ENCODE measurements at regions not wholly inside any gene's neighbourhood (a gene's known extent, or its start where the extent isn't known, plus 50 kb on each side); places are given as distances from the start of the nearest gene placed in this dataset.

DNA sequence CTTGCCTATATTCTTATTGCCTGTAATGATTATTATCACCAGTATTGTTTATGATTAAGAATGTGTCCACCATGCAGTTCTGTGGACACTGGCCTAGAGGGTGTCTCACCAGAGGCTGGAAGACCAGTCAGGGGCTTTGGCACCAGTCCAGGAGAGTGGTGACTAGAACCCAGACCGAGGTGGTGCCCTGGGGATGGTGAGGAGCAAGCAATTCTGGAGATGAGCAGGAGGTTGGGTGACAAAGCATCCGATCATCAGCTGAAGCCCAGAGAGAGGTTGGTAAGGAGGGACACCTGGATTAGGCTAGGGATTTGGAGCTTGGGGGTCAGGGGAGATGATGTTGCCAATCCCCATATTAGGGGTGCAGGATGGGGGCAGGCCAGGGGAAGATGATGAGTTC, 124.4 kb downstream of the EMX2 start:
- no peaks in the 10 kb centered on the region for H3K27me3 ChIP-seq
- H3K36me3 ChIP-seq = no peaks in the 10 kb centered on the region
- no peak overlapping the region for H3K27ac ChIP-seq
- no peak for DNase-seq
- H3K4me3 ChIP-seq = no peak overlapping the region
- no peaks in the 10 kb centered on the region for H3K4me1 ChIP-seq
- no peak for TF ChIP-seq CTCF (IDR thresholded peaks at IDR 0.05)
- no peaks in the 10 kb centered on the region for H3K9me3 ChIP-seq
- intact Hi-C loops (cut with DNase I; ENCODE audit: low total_unique reads) = no loop called here

DNA sequence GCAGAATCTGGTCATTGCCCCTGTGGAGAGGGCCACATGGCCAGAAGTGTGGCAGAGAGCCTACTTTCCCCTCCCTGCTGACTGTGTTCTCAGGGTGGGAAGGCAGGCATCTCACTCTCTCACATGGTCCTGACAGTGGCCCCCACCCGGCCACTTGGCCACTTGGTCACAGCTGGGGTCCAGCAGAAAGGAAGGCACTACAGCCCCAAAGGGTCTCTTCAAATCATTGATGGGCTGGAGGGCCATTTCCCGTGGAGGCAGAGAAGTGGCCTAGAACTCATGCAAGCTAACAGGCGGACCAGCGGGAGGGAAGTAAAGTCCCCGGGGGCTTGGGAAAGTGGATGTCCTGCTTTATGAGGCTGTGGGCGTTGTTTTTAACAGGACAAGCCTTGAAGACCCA, 125.3 kb downstream of the EMX2 start:
- no peaks in the 10 kb centered on the region for H3K4me1 ChIP-seq
- H3K4me3 ChIP-seq = no peak overlapping the region
- no peak for DNase-seq
- H3K27ac ChIP-seq = no peak overlapping the region
- no peaks in the 10 kb centered on the region for H3K27me3 ChIP-seq
- TF ChIP-seq CTCF (IDR thresholded peaks at IDR 0.05) = no peak
- H3K36me3 ChIP-seq = no peaks in the 10 kb centered on the region
- no peaks in the 10 kb centered on the region for H3K9me3 ChIP-seq
- intact Hi-C loops (cut with DNase I; ENCODE audit: low total_unique reads) = no loop called here

- intact Hi-C loops (cut with DNase I; ENCODE audit: low total_unique reads) = no loop called here
- no peak for TF ChIP-seq CTCF (IDR thresholded peaks at IDR 0.05)
- no peak for DNase-seq
- Histone ChIP-seq H3K4me1 (no peaks in the 10 kb centered on the region), H3K9me3 (no peaks in the 10 kb centered on the region), H3K36me3 (no peaks in the 10 kb centered on the region), H3K27ac (no peak overlapping the region), H3K27me3 (peaks cover 0 to 2% of the 10 kb centered on the region in 2 donors), H3K4me3 (no peak overlapping the region)
Observed at GRCh38 chr10:117668327-117669008, 125.9 kb downstream of the EMX2 start.

DNA sequence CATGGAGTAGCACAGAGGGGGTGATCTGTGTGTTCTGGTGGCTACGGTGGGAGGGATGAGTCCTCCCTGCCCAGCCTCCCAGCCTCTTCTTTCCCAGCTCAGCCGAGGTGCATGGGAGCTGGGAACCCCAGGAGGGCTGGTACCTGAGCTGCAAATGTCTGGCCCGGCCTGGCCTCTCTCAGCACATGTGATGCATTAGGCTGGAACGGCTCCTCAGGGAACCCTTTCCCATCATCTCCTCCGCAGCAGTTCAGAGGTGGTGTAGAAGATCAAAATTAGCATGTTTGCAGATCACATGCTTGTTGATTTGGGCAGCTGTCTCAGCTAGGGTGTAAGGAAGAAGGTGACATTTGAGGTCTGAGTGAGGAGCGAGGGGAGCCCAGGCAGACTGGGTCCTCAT, 126.6 kb downstream of the EMX2 start:
- intact Hi-C loops (cut with DNase I; ENCODE audit: low total_unique reads) = no loop called here
- Histone ChIP-seq H3K27ac (no peak overlapping the region), H3K27me3 (peaks cover 0 to 2% of the 10 kb centered on the region in 2 donors), H3K4me1 (no peaks in the 10 kb centered on the region), H3K9me3 (no peaks in the 10 kb centered on the region), H3K36me3 (no peaks in the 10 kb centered on the region), H3K4me3 (no peak overlapping the region)
- no peak for TF ChIP-seq CTCF (IDR thresholded peaks at IDR 0.05)
- DNase-seq = no peak

DNA sequence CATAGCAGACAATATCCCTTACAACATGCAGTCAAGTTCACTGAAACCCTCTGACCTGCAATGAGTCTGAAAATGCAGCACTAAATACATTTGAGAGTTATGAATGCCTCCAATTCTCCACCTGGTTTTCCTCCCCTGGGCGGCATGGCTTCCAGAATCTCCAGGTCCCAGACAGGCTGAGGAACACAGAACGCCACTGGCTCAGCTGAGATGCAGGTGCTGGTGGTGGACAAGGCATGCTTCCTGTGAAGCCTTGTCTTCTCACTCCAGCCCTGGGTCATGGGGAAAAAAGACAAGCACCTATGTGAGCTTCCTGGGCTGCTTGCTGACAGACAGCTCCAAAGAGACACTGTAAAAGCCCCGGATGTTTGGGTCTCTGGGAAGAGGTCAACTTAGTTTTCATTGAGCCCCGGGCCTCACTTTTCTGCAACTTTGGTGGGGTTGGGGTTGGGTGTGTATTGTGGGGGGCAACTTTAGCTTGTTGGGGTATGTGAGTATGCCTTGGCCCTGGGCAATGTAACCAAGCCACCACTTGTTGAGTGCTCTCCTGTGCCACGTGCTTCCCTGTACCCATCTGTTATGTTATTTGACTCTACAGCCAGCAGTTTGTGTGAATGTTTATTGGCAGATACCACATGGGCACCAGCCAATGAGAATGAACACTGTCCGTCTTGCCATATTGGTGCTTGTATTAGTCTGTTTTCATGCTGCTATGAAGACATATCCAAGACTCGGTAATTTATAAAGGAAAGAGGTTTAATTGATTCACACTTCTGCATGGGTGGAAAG, 127.8 kb downstream of the EMX2 start:
- Histone ChIP-seq H3K27ac (no peak overlapping the region), H3K9me3 (no peaks in the 10 kb centered on the region), H3K27me3 (peaks cover 0 to 2% of the 10 kb centered on the region in 2 donors), H3K36me3 (no peaks in the 10 kb centered on the region), H3K4me1 (no peaks in the 10 kb centered on the region), H3K4me3 (no peak overlapping the region)
- DNase-seq = no peak
- intact Hi-C loops (cut with DNase I; ENCODE audit: low total_unique reads) = no loop called here
- no peak for TF ChIP-seq CTCF (IDR thresholded peaks at IDR 0.05)
